ENCODE measurements at regions not wholly inside any gene's neighbourhood (a gene's known extent, or its start where the extent isn't known, plus 50 kb on each side); places are given as distances from the start of the nearest gene placed in this dataset.

DNA sequence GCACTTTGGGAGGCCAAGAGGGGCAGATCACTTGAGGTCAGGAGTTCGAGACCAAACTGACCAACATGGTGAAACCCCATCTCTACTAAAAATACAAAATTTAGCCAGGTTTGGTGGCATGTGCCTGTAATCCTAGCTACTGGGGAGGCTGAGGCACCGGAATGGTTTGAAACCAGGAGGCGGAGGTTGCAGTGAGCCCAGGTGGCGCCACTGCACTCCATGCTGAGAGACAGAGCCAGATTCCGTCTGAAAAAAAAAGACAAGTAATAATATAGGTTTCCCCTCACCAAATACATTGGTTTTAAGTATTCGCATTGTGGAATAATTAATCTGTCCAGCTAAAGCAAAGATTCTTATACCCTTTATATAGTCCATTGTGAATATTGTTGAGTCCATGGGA, 1544.6 kb downstream of the OLFM4 start (continued):
- TF ChIP-seq ZNF221 (tag by site-specific recombination; IDR thresholded peaks at IDR 0.05; ENCODE audit: borderline replicate concordance) (no peak), ZNF510 (tag by site-specific recombination; IDR thresholded peaks at IDR 0.05; ENCODE audit: insufficient replicate concordance) (no peak), EGR2 (tag by site-specific recombination; IDR thresholded peaks at IDR 0.05; ENCODE audit: low read depth) (no peak), ZNF292 (tag by site-specific recombination; IDR thresholded peaks at IDR 0.05; ENCODE audit: borderline replicate concordance, low read depth) (no peak), ZIC2 (tag by site-specific recombination; IDR thresholded peaks at IDR 0.05) (no peak), ZSCAN23 (tag by site-specific recombination; IDR thresholded peaks at IDR 0.05) (no peak), ZNF239 (tag by site-specific recombination; IDR thresholded peaks at IDR 0.05) (no peak)
- TF ChIP-seq, protein P1, sequence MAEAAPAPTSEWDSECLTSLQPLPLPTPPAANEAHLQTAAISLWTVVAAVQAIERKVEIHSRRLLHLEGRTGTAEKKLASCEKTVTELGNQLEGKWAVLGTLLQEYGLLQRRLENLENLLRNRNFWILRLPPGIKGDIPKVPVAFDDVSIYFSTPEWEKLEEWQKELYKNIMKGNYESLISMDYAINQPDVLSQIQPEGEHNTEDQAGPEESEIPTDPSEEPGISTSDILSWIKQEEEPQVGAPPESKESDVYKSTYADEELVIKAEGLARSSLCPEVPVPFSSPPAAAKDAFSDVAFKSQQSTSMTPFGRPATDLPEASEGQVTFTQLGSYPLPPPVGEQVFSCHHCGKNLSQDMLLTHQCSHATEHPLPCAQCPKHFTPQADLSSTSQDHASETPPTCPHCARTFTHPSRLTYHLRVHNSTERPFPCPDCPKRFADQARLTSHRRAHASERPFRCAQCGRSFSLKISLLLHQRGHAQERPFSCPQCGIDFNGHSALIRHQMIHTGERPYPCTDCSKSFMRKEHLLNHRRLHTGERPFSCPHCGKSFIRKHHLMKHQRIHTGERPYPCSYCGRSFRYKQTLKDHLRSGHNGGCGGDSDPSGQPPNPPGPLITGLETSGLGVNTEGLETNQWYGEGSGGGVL (tag by site-specific recombination; IDR thresholded peaks at IDR 0.05) = no peak

DNA sequence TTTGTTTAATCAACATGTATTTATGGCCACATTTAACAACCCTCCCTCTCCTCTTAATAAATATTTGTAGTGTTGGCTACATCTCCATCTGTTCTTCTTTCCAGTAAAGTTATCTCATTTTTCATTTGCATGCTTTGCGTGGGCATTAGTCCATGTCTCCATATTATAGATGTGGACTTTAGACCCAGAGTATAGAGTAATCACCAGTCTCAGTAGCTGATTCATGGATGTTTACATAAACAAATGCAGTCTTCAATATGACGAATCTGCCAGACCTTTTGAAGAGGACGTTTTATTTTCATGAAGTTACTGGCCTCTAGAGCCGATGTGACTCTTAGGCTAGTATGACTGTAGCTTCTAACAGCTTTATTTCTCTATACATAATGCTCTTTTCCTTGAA, 1546.2 kb downstream of the OLFM4 start:
- no peak overlapping the region for H3K4me3 ChIP-seq (ENCODE audit: low read depth, low read length)
- ChIA-PET CTCF (no interaction called here), POLR2A (no interaction called here)
- H3K9me3 ChIP-seq (ENCODE audit: control insufficient read depth, insufficient read depth, low read depth, low read length) = no peaks in the 10 kb centered on the region
- H3K36me3 ChIP-seq (ENCODE audit: control insufficient read depth in 2 of 2, insufficient read depth in 1 of 2, low read length in 2 of 2) = no peaks in the 10 kb centered on the region
- H3K27ac ChIP-seq (ENCODE audit: extremely low read depth, low read depth, low read length) = no peak overlapping the region
- H3K4me1 ChIP-seq (ENCODE audit: control insufficient read depth, insufficient read depth, low read length) = no peaks in the 10 kb centered on the region
- no peak for TF ChIP-seq ZNF174 (tag by site-specific recombination; IDR thresholded peaks at IDR 0.05)
- no peak for TF ChIP-seq ZNF184 (tag by site-specific recombination; IDR thresholded peaks at IDR 0.05)
- no peak for TF ChIP-seq OVOL3 (tag by site-specific recombination; IDR thresholded peaks at IDR 0.05)
- TF ChIP-seq, protein P2, sequence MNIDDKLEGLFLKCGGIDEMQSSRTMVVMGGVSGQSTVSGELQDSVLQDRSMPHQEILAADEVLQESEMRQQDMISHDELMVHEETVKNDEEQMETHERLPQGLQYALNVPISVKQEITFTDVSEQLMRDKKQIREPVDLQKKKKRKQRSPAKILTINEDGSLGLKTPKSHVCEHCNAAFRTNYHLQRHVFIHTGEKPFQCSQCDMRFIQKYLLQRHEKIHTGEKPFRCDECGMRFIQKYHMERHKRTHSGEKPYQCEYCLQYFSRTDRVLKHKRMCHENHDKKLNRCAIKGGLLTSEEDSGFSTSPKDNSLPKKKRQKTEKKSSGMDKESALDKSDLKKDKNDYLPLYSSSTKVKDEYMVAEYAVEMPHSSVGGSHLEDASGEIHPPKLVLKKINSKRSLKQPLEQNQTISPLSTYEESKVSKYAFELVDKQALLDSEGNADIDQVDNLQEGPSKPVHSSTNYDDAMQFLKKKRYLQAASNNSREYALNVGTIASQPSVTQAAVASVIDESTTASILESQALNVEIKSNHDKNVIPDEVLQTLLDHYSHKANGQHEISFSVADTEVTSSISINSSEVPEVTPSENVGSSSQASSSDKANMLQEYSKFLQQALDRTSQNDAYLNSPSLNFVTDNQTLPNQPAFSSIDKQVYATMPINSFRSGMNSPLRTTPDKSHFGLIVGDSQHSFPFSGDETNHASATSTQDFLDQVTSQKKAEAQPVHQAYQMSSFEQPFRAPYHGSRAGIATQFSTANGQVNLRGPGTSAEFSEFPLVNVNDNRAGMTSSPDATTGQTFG (tag by site-specific recombination; IDR thresholded peaks at IDR 0.05; ENCODE audit: borderline replicate concordance) = no peak
- TF ChIP-seq KLF9 (tag by site-specific recombination; IDR thresholded peaks at IDR 0.05; ENCODE audit: low read depth) = no peak
- TF ChIP-seq, protein P3, sequence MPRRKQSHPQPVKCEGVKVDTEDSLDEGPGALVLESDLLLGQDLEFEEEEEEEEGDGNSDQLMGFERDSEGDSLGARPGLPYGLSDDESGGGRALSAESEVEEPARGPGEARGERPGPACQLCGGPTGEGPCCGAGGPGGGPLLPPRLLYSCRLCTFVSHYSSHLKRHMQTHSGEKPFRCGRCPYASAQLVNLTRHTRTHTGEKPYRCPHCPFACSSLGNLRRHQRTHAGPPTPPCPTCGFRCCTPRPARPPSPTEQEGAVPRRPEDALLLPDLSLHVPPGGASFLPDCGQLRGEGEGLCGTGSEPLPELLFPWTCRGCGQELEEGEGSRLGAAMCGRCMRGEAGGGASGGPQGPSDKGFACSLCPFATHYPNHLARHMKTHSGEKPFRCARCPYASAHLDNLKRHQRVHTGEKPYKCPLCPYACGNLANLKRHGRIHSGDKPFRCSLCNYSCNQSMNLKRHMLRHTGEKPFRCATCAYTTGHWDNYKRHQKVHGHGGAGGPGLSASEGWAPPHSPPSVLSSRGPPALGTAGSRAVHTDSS (tag by site-specific recombination; IDR thresholded peaks at IDR 0.05) = no peak
- TF ChIP-seq, protein P4, sequence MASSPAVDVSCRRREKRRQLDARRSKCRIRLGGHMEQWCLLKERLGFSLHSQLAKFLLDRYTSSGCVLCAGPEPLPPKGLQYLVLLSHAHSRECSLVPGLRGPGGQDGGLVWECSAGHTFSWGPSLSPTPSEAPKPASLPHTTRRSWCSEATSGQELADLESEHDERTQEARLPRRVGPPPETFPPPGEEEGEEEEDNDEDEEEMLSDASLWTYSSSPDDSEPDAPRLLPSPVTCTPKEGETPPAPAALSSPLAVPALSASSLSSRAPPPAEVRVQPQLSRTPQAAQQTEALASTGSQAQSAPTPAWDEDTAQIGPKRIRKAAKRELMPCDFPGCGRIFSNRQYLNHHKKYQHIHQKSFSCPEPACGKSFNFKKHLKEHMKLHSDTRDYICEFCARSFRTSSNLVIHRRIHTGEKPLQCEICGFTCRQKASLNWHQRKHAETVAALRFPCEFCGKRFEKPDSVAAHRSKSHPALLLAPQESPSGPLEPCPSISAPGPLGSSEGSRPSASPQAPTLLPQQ (tag by site-specific recombination; IDR thresholded peaks at IDR 0.05) = no peak
- TF ChIP-seq KLF8 (tag by site-specific recombination; IDR thresholded peaks at IDR 0.05) = no peak
- TF ChIP-seq ZNF114 (tag by site-specific recombination; IDR thresholded peaks at IDR 0.05) = no peak
- TF ChIP-seq, protein P5, sequence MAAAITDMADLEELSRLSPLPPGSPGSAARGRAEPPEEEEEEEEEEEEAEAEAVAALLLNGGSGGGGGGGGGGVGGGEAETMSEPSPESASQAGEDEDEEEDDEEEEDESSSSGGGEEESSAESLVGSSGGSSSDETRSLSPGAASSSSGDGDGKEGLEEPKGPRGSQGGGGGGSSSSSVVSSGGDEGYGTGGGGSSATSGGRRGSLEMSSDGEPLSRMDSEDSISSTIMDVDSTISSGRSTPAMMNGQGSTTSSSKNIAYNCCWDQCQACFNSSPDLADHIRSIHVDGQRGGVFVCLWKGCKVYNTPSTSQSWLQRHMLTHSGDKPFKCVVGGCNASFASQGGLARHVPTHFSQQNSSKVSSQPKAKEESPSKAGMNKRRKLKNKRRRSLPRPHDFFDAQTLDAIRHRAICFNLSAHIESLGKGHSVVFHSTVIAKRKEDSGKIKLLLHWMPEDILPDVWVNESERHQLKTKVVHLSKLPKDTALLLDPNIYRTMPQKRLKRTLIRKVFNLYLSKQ (tag by site-specific recombination; IDR thresholded peaks at IDR 0.05; ENCODE audit: borderline replicate concordance) = no peak
- no peak for TF ChIP-seq YY1 (tag by site-specific recombination; IDR thresholded peaks at IDR 0.05)
- TF ChIP-seq ZNF311 (tag by site-specific recombination; IDR thresholded peaks at IDR 0.05; ENCODE audit: borderline replicate concordance) = no peak
- no peak for TF ChIP-seq ZNF404 (tag by site-specific recombination; IDR thresholded peaks at IDR 0.05)
- TF ChIP-seq, protein P6, sequence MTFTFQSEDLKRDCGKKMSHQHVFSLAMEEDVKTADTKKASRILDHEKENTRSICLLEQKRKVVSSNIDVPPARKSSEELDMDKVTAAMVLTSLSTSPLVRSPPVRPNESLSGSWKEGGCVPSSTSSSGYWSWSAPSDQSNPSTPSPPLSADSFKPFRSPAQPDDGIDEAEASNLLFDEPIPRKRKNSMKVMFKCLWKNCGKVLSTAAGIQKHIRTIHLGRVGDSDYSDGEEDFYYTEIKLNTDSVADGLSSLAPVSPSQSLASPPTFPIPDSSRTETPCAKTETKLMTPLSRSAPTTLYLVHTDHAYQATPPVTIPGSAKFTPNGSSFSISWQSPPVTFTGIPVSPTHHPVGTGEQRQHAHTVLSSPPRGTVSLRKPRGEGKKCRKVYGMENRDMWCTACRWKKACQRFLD (tag by site-specific recombination; IDR thresholded peaks at IDR 0.05) = no peak
- TF ChIP-seq ZNF600 (tag by site-specific recombination; IDR thresholded peaks at IDR 0.05) = no peak
- no peak for TF ChIP-seq ZNF341 (tag by site-specific recombination; IDR thresholded peaks at IDR 0.05; ENCODE audit: low read depth)
